SK-N-SH (cell line): ENCODE measurements at regions not wholly inside any gene's neighbourhood (a gene's known extent, or its start where the extent isn't known, plus 50 kb on each side); places are given as distances from the start of the nearest gene placed in this dataset.

Experiments used
- CTCF ChIA-PET: fragments of 300-600, 350-600 bp; formaldehyde crosslinking; extraction: SDS; loops from one replicate; lab custom pipeline; 2021; lab: Yijun Ruan, JAX
- POLR2A ChIA-PET: fragments of 350-600 bp; sonication (Branson Sonifier 250); formaldehyde crosslinking; extraction: SDS; loops from one replicate; lab custom pipeline; 2020; ENCODE audit warnings: antibody characterized with exemption, inconsistent platforms; lab: Yijun Ruan, JAX
- DNase-seq: peaks from one replicate; pipeline ENCODE4 v3.0.0; 2012
- H2AFZ ChIP-seq: fragments of 200-600 bp; sonication (generic); 2 replicates; pipeline ENCODE4 v1.8.1; 2016; ENCODE audit warnings: antibody characterized with exemption, mild to moderate bottlenecking, low read depth
- H3F3A ChIP-seq: fragments of 200-600 bp; sonication (generic); replicated peaks from 2 replicates; pipeline ENCODE3; 2016; ENCODE audit warnings: antibody characterized with exemption, mild to moderate bottlenecking; ENCODE audit not compliant: insufficient read depth
- H3K27ac ChIP-seq, 2 experiments: fragments of 200-500 bp in 1 of 2; fragments of 200-600 bp in 1 of 2; sonication (Bioruptor generic) in 1 of 2; sonication (generic), shearing (Covaris generic) in 1 of 2; 2 replicates each; pipeline versions ENCODE4 v1.5.1 to v1.6.1; 2014 to 2016; ENCODE audit warnings: low read depth in 2 of 2, inconsistent platforms in 1 of 2, low read length in 1 of 2, mild to moderate bottlenecking in 1 of 2, mixed read lengths in 1 of 2
- H3K27me3 ChIP-seq: fragments of 200-600 bp; sonication (generic), shearing (Covaris generic); 2 replicates; pipeline ENCODE4 v1.6.1; 2016; ENCODE audit warnings: mixed run types; ENCODE audit not compliant: insufficient read depth
- H3K36me3 ChIP-seq, 2 experiments: fragments of 200-500 bp in 1 of 2; fragments of 200-600 bp in 1 of 2; sonication (Bioruptor generic) in 1 of 2; sonication (generic) in 1 of 2; replicated peaks in 1 of 2; 2 replicates each; pipeline versions ENCODE3 to v1.5.1; 2014 to 2016; ENCODE audit warnings: low read length in 1 of 2, mild to moderate bottlenecking in 1 of 2; ENCODE audit not compliant: insufficient read depth in 2 of 2, control insufficient read depth in 1 of 2
- H3K4me1 ChIP-seq, 2 experiments: fragments of 200-500 bp in 1 of 2; fragments of 200-600 bp in 1 of 2; sonication (Bioruptor generic) in 1 of 2; sonication (generic), shearing (Covaris generic) in 1 of 2; 2 replicates each; pipeline versions ENCODE4 v1.5.1 to v1.6.1; 2014 to 2016; ENCODE audit warnings: low read depth in 1 of 2, low read length in 1 of 2, mixed run types in 1 of 2; ENCODE audit not compliant: insufficient read depth in 2 of 2, control insufficient read depth in 1 of 2
- H3K4me2 ChIP-seq: fragments of 200-600 bp; sonication (generic), shearing (Covaris generic); 2 replicates; pipeline ENCODE4 v1.6.1; 2017; ENCODE audit warnings: mixed run types
- H3K4me3 ChIP-seq, 2 experiments: fragments of 200-500 bp in 1 of 2; fragments of 200-600 bp in 1 of 2; sonication (Bioruptor generic) in 1 of 2; sonication (generic), shearing (Covaris generic) in 1 of 2; 2 replicates each; pipeline versions ENCODE4 v1.5.1 to v1.8.1; 2014 to 2016; ENCODE audit warnings: low read depth in 2 of 2, inconsistent platforms in 1 of 2, low read length in 1 of 2, mild to moderate bottlenecking in 1 of 2, mixed read lengths in 1 of 2, moderate library complexity in 1 of 2
- H3K79me2 ChIP-seq: fragments of 200-600 bp; sonication (generic); 2 replicates; pipeline ENCODE4 v1.8.1; 2017; ENCODE audit warnings: mild to moderate bottlenecking; ENCODE audit not compliant: insufficient read depth
- H3K9ac ChIP-seq: fragments of 200-600 bp; sonication (generic); 2 replicates; pipeline ENCODE4 v1.6.1; 2017; ENCODE audit warnings: mixed run types
- H3K9me2 ChIP-seq: fragments of 200-600 bp; sonication (generic); 2 replicates; pipeline ENCODE4 v1.6.1; 2017; ENCODE audit warnings: mixed run types
- H3K9me3 ChIP-seq: fragments of 200-600 bp; sonication (generic); 2 replicates; pipeline ENCODE4 v1.6.1; 2017; ENCODE audit warnings: mixed run types, mild to moderate bottlenecking, moderate library complexity
- H4K20me1 ChIP-seq: fragments of 200-600 bp; sonication (generic); 2 replicates; pipeline ENCODE4 v1.6.1; 2017; ENCODE audit warnings: mild to moderate bottlenecking, mixed run types; ENCODE audit not compliant: insufficient read depth
- CTCF ChIP-seq: fragments of 200-600 bp; sonication (generic); IDR thresholded peaks from 2 replicates; pipeline ENCODE4 v1.6.1; 2017; ENCODE audit warnings: antibody characterized with exemption, mild to moderate bottlenecking, moderate library complexity
- FOXJ3 ChIP-seq: sonication (generic); formaldehyde crosslinking; IDR thresholded peaks from 2 replicates; pipeline ENCODE4 v1.5.1; 2020; ENCODE audit warnings: mild to moderate bottlenecking, missing genetic modification reagents
- JUND ChIP-seq: IDR thresholded peaks from 2 replicates; pipeline ENCODE4 v1.4.0; 2012
- MXI1 ChIP-seq: IDR thresholded peaks from 2 replicates; pipeline ENCODE4 v1.6.1; 2012; ENCODE audit warnings: mild to moderate bottlenecking, low read depth, low read length, improper control_type of control experiment
- NRF1 ChIP-seq: IDR thresholded peaks from 2 replicates; pipeline ENCODE4 v1.6.1; 2012; ENCODE audit warnings: low read depth, mild to moderate bottlenecking, low read length
- PBX3 ChIP-seq: IDR thresholded peaks from 2 replicates; pipeline ENCODE4; 2012
- RAD21 ChIP-seq: IDR thresholded peaks from 2 replicates; pipeline ENCODE4 v1.6.1; 2012; ENCODE audit warnings: mild to moderate bottlenecking, low read length
- REST ChIP-seq: IDR thresholded peaks from 2 replicates; pipeline ENCODE4 v1.6.1; 2012; ENCODE audit warnings: mild to moderate bottlenecking, low read depth, low read length, moderate library complexity
- RFX5 ChIP-seq: IDR thresholded peaks from 2 replicates; pipeline ENCODE4 v1.6.1; 2012; ENCODE audit warnings: mild to moderate bottlenecking, improper control_type of control experiment, low read length
- SMC3 ChIP-seq: IDR thresholded peaks from 2 replicates; pipeline ENCODE4 v1.6.1; 2012; ENCODE audit warnings: low read depth, low read length, improper control_type of control experiment
- USF2 ChIP-seq: fragments of 150-350 bp; IDR thresholded peaks from 2 replicates; pipeline ENCODE4 v1.6.1; 2017; ENCODE audit warnings: antibody characterized with exemption, low read length, low read depth, borderline replicate concordance
- YY1 ChIP-seq: IDR thresholded peaks from 2 replicates; pipeline ENCODE4 v1.4.0; 2012; ENCODE audit warnings: low read depth, mild to moderate bottlenecking
- WGBS: methylation state at CpG from one replicate; pipeline ENCODE4 v1.1.6; 2017; ENCODE audit warnings: low lambda C conversion rate; 5-methylcytosine and 5-hydroxymethylcytosine counted together
- TF ChIP-seq, protein P1 (sequence below): IDR thresholded peaks from 2 replicates; pipeline ENCODE4 v1.4.0; 2012; ENCODE audit warnings: low read depth, borderline replicate concordance
- TF ChIP-seq, protein P2 (sequence below): IDR thresholded peaks from 2 replicates; pipeline ENCODE4 v1.4.0; 2012; ENCODE audit warnings: low read depth, borderline replicate concordance

DNA sequence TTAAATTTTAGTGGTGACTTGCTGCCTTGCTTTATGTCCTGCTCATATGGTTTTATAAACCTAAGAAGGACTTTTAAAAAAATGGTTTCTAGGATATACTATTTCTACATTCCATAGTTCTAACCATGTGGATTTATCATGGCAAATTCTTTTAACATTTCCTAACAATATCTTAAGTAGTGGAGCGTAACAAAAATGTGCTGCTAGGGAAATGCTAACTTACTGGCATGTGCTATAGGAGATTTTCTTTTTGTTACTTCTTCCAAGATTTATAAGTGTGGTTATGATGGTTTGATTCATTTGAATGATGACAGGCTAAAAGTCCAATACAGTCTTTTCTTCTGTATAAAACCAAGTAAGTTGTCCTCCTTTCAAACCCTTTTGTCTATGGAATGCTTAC, 713.7 kb downstream of the SLITRK1 start:
- Histone ChIP-seq H3K36me3 (no peaks in the 10 kb centered on the region), H4K20me1 (no peaks in the 10 kb centered on the region), H3K9me3 (no peaks in the 10 kb centered on the region; the same call in 1 of the 2 replicates), H3K4me2 (no peak overlapping the region), H3K9me2 (no peaks in the 10 kb centered on the region), H3K9ac (no peak overlapping the region), H3K79me2 (no peaks in the 10 kb centered on the region), H3K4me3 (no peak overlapping the region), H3K27me3 (no peaks in the 10 kb centered on the region), H3K27ac (no peak overlapping the region), H3K4me1 (no peaks in the 10 kb centered on the region), H3F3A (no peaks in the 10 kb centered on the region), H2AFZ (no peak overlapping the region; the same call in 1 of the 2 replicates)
- WGBS = 12% methylated on average over 1 of the region's 1 CpG
- CTCF ChIA-PET = no interaction called here
- no peak for TF ChIP-seq YY1
- TF ChIP-seq SMC3 = no peak
- TF ChIP-seq JUND = no peak
- TF ChIP-seq CTCF = no peak
- TF ChIP-seq RFX5 = no peak
- no peak for TF ChIP-seq REST
- TF ChIP-seq, protein P1, sequence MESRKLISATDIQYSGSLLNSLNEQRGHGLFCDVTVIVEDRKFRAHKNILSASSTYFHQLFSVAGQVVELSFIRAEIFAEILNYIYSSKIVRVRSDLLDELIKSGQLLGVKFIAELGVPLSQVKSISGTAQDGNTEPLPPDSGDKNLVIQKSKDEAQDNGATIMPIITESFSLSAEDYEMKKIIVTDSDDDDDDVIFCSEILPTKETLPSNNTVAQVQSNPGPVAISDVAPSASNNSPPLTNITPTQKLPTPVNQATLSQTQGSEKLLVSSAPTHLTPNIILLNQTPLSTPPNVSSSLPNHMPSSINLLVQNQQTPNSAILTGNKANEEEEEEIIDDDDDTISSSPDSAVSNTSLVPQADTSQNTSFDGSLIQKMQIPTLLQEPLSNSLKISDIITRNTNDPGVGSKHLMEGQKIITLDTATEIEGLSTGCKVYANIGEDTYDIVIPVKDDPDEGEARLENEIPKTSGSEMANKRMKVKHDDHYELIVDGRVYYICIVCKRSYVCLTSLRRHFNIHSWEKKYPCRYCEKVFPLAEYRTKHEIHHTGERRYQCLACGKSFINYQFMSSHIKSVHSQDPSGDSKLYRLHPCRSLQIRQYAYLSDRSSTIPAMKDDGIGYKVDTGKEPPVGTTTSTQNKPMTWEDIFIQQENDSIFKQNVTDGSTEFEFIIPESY = no peak
- TF ChIP-seq, protein P2, sequence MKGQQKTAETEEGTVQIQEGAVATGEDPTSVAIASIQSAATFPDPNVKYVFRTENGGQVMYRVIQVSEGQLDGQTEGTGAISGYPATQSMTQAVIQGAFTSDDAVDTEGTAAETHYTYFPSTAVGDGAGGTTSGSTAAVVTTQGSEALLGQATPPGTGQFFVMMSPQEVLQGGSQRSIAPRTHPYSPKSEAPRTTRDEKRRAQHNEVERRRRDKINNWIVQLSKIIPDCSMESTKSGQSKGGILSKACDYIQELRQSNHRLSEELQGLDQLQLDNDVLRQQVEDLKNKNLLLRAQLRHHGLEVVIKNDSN = no peak
- no peak for TF ChIP-seq USF2
- no peak for TF ChIP-seq RAD21
- no peak for TF ChIP-seq FOXJ3
- TF ChIP-seq NRF1 = no peak
- TF ChIP-seq PBX3 = no peak
- TF ChIP-seq MXI1 = no peak
- POLR2A ChIA-PET = no interaction called here
- no peak for DNase-seq
